Neural progenitor cell (in vitro differentiated cells): ENCODE measurements at regions not wholly inside any gene's neighbourhood (a gene's known extent, or its start where the extent isn't known, plus 50 kb on each side); places are given as distances from the start of the nearest gene placed in this dataset.
A peak's percentile ranks its signal among the peaks of the same experiment; 100 is the strongest.

Experiments
- DNase-seq: peaks from one replicate; pipeline ENCODE4 v3.0.0-alpha.2; 2016; ENCODE audit warnings: low spot score
- H2AFZ ChIP-seq: fragments of 200-600 bp; sonication (generic); replicated peaks from 2 replicates; pipeline ENCODE4 v1.6.1; 2016; ENCODE audit warnings: antibody characterized with exemption
- H3F3A ChIP-seq: fragments of 200-600 bp; sonication (generic); 2 replicates; pipeline ENCODE4 v1.6.1; 2016; ENCODE audit warnings: antibody characterized with exemption, low read depth
- H3K27ac ChIP-seq: fragments of 200-600 bp; sonication (generic); 2 replicates; pipeline ENCODE4 v1.5.1; 2016; ENCODE audit warnings: mild to moderate bottlenecking
- H3K27me3 ChIP-seq: fragments of 200-600 bp; sonication (generic); 2 replicates; pipeline ENCODE4 v1.6.1; 2016; ENCODE audit warnings: mild to moderate bottlenecking, moderate library complexity
- H3K36me3 ChIP-seq: fragments of 200-600 bp; sonication (generic); 2 replicates; pipeline ENCODE4 v1.5.1; 2016
- H3K4me1 ChIP-seq: fragments of 200-600 bp; sonication (generic); 2 replicates; pipeline ENCODE4 v1.6.1; 2016; ENCODE audit warnings: mixed run types
- H3K4me2 ChIP-seq: fragments of 200-600 bp; sonication (generic); 2 replicates; pipeline ENCODE4 v1.6.1; 2016
- H3K4me3 ChIP-seq: fragments of 200-600 bp; sonication (generic); 2 replicates; pipeline ENCODE4 v1.5.1; 2016
- H3K79me2 ChIP-seq: fragments of 200-600 bp; sonication (generic); 2 replicates; pipeline ENCODE4 v1.6.1; 2016; ENCODE audit warnings: low read depth
- H3K9ac ChIP-seq: fragments of 200-600 bp; sonication (generic); 2 replicates; pipeline ENCODE4 v1.6.1; 2016
- H3K9me3 ChIP-seq: fragments of 200-600 bp; sonication (generic); 2 replicates; pipeline ENCODE4 v1.5.1; 2016; ENCODE audit warnings: low read depth
- H4K20me1 ChIP-seq: fragments of 200-600 bp; sonication (generic); 2 replicates; pipeline ENCODE4 v1.6.1; 2016; ENCODE audit warnings: low read depth
- H3K27ac Mint-ChIP-seq: 3 replicates; pipeline ENCODE4 v1.8.0; 2021; ENCODE audit warnings: mixed read lengths
- H3K27me3 Mint-ChIP-seq: 2 replicates; pipeline ENCODE4 v1.8.0; 2022; ENCODE audit warnings: low read depth, mild to moderate bottlenecking, inconsistent platforms, moderate library complexity, mixed read lengths; ENCODE audit not compliant: insufficient read depth
- H3K36me3 Mint-ChIP-seq: 3 replicates; pipeline ENCODE4 v1.8.0; 2021; ENCODE audit warnings: mixed read lengths
- H3K4me1 Mint-ChIP-seq: 3 replicates; pipeline ENCODE4 v1.8.0; 2021; ENCODE audit warnings: mixed read lengths
- H3K4me3 Mint-ChIP-seq: 3 replicates; pipeline ENCODE4 v1.8.0; 2021; ENCODE audit warnings: mild to moderate bottlenecking, moderate library complexity, mixed read lengths
- H3K9me3 Mint-ChIP-seq: 3 replicates; pipeline ENCODE4 v1.8.0; 2020; ENCODE audit warnings: mixed read lengths
- CTCF ChIP-seq: fragments of 200-600 bp; sonication (generic); IDR thresholded peaks from 2 replicates; pipeline ENCODE4 v1.5.1; 2017; ENCODE audit warnings: antibody characterized with exemption, mild to moderate bottlenecking
- EZH2 ChIP-seq: fragments of 200-600 bp; sonication (generic); IDR thresholded peaks from 2 replicates; pipeline ENCODE4 v1.6.1; 2017; ENCODE audit warnings: antibody characterized with exemption, mild to moderate bottlenecking, moderate library complexity
- EZH2phosphoT487 ChIP-seq: fragments of 200-600 bp; sonication (generic); IDR thresholded peaks from 2 replicates; pipeline ENCODE4 v1.6.1; 2017; ENCODE audit warnings: antibody characterized with exemption

DNA sequence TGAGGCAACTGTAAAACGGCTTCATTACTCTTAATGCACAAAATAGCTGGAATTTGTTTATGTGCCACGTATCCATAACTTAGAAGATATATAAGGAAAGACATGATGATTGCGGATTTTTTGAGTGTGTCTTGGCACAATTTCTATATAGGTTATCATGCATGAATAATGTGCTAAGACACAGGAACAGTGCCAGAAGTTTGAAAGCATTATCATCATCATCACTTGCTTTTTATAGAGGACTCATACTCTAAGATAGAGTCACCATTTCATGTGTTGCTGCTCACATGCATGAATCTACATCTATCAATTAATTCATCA, 113.4 kb downstream of the ELOVL4 start:
- H3K79me2 ChIP-seq, result no peaks in the 10 kb centered on the region
- no peak overlapping the region for H3K4me3 ChIP-seq
- no peaks in the 10 kb centered on the region for H3K4me1 Mint-ChIP-seq
- no peaks in the 10 kb centered on the region for H3K36me3 ChIP-seq
- H4K20me1 ChIP-seq, result no peaks in the 10 kb centered on the region
- no peak for DNase-seq
- H3K4me1 ChIP-seq, result peaks cover 4% of the 10 kb centered on the region
- H3K4me2 ChIP-seq, result no peak overlapping the region
- H3K36me3 Mint-ChIP-seq, result no peaks in the 10 kb centered on the region
- no peak overlapping the region for H3K4me3 Mint-ChIP-seq
- no peak overlapping the region for H2AFZ ChIP-seq
- no peak overlapping the region for H3K27ac ChIP-seq
- no peaks in the 10 kb centered on the region for H3K9me3 ChIP-seq
- no peaks in the 10 kb centered on the region for H3K9me3 Mint-ChIP-seq
- no peaks in the 10 kb centered on the region for H3K27me3 Mint-ChIP-seq
- TF ChIP-seq EZH2phosphoT487, result no peak
- TF ChIP-seq CTCF, result no peak
- H3K27ac Mint-ChIP-seq, result no peak overlapping the region
- H3K9ac ChIP-seq, result no peak overlapping the region
- no peaks in the 10 kb centered on the region for H3F3A ChIP-seq
- H3K27me3 ChIP-seq, result no peaks in the 10 kb centered on the region

DNA sequence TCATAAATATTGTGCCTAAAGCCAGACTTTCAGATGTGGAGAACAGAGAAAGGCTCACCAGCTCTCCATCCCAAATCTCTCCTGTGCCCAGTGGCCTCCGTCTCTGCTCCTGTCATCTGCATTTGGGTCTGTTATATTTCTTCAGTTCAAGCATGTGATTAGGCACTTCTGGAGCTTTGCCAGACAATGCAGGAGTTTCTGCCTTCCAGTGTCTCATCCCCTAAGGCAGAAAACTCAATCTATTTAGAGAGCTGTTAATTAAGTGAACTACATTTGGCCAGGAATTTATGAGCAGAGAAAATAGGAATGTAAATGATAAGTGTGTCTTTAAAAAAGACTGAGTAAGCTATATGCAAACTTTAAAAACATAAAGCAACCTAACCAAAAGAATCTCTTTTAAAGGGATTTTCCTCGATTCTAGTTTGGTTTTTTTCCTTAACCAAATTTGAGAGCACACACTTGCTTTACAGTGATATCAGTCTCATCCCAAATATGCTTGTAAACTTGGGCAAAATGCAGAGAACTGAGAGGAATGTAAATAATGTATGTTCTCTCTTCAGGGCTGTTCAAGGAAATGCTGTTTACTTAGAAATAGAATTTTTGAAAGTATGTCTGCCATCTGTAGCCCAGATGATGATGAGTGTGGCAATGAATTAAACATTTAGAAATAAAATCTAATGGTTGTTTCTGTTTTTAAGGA, 113.9 kb downstream of the ELOVL4 start:
- H3K4me3 Mint-ChIP-seq, result no peak overlapping the region
- H2AFZ ChIP-seq, result peak overlapping the region; percentile 6
- no peak overlapping the region for H3K27ac ChIP-seq

GRCh38 chr6:79832723-79833122, 114.6 kb downstream of the ELOVL4 start:
- H3K27ac Mint-ChIP-seq, result no peak overlapping the region
- H3K36me3 ChIP-seq, result no peaks in the 10 kb centered on the region

More for the DNA sequence above, 113.9 kb downstream of the ELOVL4 start:
- Histone ChIP-seq H3K36me3 (no peaks in the 10 kb centered on the region), H3K4me3 (no peak overlapping the region), H3K9ac (no peak overlapping the region), H3K79me2 (no peaks in the 10 kb centered on the region), H3K27me3 (no peaks in the 10 kb centered on the region), H4K20me1 (no peaks in the 10 kb centered on the region), H3K9me3 (no peaks in the 10 kb centered on the region), H3F3A (no peaks in the 10 kb centered on the region), H3K4me2 (no peak overlapping the region), H3K4me1 (peaks cover 4% of the 10 kb centered on the region)
- TF ChIP-seq EZH2phosphoT487 (no peak), CTCF (no peak), EZH2 (no peak)
- Mint-ChIP-seq H3K9me3 (no peaks in the 10 kb centered on the region), H3K4me1 (no peaks in the 10 kb centered on the region), H3K27me3 (no peaks in the 10 kb centered on the region), H3K27ac (no peak overlapping the region), H3K36me3 (no peaks in the 10 kb centered on the region)
- no peak for DNase-seq

More at GRCh38 chr6:79832723-79833122, 114.6 kb downstream of the ELOVL4 start:
- Histone ChIP-seq H3K4me2 (no peak overlapping the region), H3K9me3 (no peaks in the 10 kb centered on the region), H3K27ac (no peak overlapping the region), H4K20me1 (no peaks in the 10 kb centered on the region), H3K4me3 (no peak overlapping the region), H3F3A (no peaks in the 10 kb centered on the region), H3K79me2 (no peaks in the 10 kb centered on the region), H2AFZ (no peak overlapping the region), H3K4me1 (peaks cover 4% of the 10 kb centered on the region), H3K9ac (no peak overlapping the region), H3K27me3 (no peaks in the 10 kb centered on the region)
- H3K36me3 Mint-ChIP-seq, result no peaks in the 10 kb centered on the region
- no peak for TF ChIP-seq EZH2phosphoT487
- no peak for TF ChIP-seq EZH2
- TF ChIP-seq CTCF, result no peak
- no peak for DNase-seq
- no peaks in the 10 kb centered on the region for H3K9me3 Mint-ChIP-seq
- H3K4me1 Mint-ChIP-seq, result no peaks in the 10 kb centered on the region
- no peak overlapping the region for H3K4me3 Mint-ChIP-seq
- no peaks in the 10 kb centered on the region for H3K27me3 Mint-ChIP-seq
